KMS-11 (cell line): ENCODE measurements at regions not wholly inside any gene's neighbourhood (a gene's known extent, or its start where the extent isn't known, plus 50 kb on each side); places are given as distances from the start of the nearest gene placed in this dataset.

Experiments
- H2AFZ ChIP-seq: fragments of 200-600 bp; sonication (generic); 2 replicates; pipeline ENCODE4 v1.6.1; 2016; ENCODE audit warnings: antibody characterized with exemption, mixed run types, low read depth
- H3K27ac ChIP-seq: fragments of 200-600 bp; sonication (generic); 2 replicates; pipeline ENCODE4 v1.6.1; 2016; ENCODE audit warnings: mild to moderate bottlenecking, mixed run types
- H3K27me3 ChIP-seq: fragments of 200-600 bp; sonication (generic); 2 replicates; pipeline ENCODE4 v1.6.1; 2017; ENCODE audit warnings: mild to moderate bottlenecking, low read depth, mixed run types, moderate library complexity; ENCODE audit not compliant: insufficient read depth
- H3K36me3 ChIP-seq: fragments of 200-600 bp; sonication (generic); 2 replicates; pipeline ENCODE4 v1.6.1; 2017; ENCODE audit warnings: mild to moderate bottlenecking, mixed run types; ENCODE audit not compliant: insufficient read depth
- H3K4me1 ChIP-seq: fragments of 200-600 bp; sonication (generic); 2 replicates; pipeline ENCODE4 v1.6.1; 2016; ENCODE audit warnings: mild to moderate bottlenecking, low read depth, mixed run types; ENCODE audit not compliant: poor library complexity, severe bottlenecking
- H3K4me2 ChIP-seq: fragments of 200-600 bp; sonication (generic); 2 replicates; pipeline ENCODE4 v1.7.0; 2016; ENCODE audit warnings: mild to moderate bottlenecking, mixed run types
- H3K4me3 ChIP-seq: fragments of 200-600 bp; sonication (generic); IDR thresholded peaks from 2 replicates; pipeline ENCODE4 v1.6.1; 2017; ENCODE audit warnings: low read depth, low read length, mixed read lengths; ENCODE audit not compliant: insufficient read depth
- H3K79me2 ChIP-seq: fragments of 200-600 bp; sonication (generic); 2 replicates; pipeline ENCODE4 v1.6.1; 2016; ENCODE audit warnings: low read depth, mixed run types; ENCODE audit not compliant: insufficient read depth
- H3K9ac ChIP-seq: fragments of 200-600 bp; sonication (generic); 2 replicates; pipeline ENCODE4 v1.6.1; 2016; ENCODE audit warnings: mild to moderate bottlenecking, mixed run types
- H4K20me1 ChIP-seq: fragments of 200-600 bp; sonication (generic); 2 replicates; pipeline ENCODE4 v1.6.1; 2016; ENCODE audit warnings: mild to moderate bottlenecking, mixed run types; ENCODE audit not compliant: insufficient read depth
- TF ChIP-seq, protein P1 (sequence below): fragments of 200-600 bp; sonication (generic); conservative IDR thresholded peaks from 2 replicates; pipeline ENCODE4 v1.6.1; 2017; ENCODE audit warnings: low read depth, mild to moderate bottlenecking, antibody characterized with exemption, low read length, moderate library complexity, mixed read lengths

DNA sequence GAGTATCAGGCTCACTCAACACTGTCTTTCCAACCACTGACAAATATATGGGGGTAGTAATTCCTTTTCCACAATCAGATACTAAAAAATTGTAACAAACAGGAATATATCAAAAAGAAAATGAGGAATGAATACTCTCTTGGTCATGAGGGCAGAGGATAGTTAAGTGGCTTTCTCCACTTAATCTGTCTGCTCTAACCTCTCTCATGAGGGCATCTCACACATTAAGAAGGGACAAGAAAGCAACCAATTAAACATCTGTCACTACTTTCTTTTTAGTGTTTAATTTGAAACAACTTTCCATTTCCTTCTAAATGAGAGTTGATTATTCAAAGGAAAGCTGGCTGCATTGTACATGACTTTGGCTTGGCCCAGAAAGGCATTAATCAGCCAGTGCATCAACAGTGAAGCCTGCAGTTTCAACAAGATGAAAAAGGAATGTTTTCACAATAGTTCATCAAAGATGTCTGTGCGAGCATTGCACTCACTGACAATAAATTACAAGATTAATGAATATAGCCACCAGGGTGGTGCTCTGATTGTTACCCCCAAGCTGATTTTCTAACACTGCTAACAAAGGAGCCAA lies 142.0 kb downstream of the SEC23A start:
- Histone ChIP-seq H3K27ac (no peak overlapping the region), H3K9ac (no peak overlapping the region), H3K36me3 (no peaks in the 10 kb centered on the region), H3K4me2 (no peak overlapping the region), H4K20me1 (no peaks in the 10 kb centered on the region), H2AFZ (no peak overlapping the region), H3K4me3 (no peak overlapping the region), H3K27me3 (no peaks in the 10 kb centered on the region), H3K4me1 (no peaks in the 10 kb centered on the region), H3K79me2 (no peaks in the 10 kb centered on the region)
- TF ChIP-seq, protein P1, sequence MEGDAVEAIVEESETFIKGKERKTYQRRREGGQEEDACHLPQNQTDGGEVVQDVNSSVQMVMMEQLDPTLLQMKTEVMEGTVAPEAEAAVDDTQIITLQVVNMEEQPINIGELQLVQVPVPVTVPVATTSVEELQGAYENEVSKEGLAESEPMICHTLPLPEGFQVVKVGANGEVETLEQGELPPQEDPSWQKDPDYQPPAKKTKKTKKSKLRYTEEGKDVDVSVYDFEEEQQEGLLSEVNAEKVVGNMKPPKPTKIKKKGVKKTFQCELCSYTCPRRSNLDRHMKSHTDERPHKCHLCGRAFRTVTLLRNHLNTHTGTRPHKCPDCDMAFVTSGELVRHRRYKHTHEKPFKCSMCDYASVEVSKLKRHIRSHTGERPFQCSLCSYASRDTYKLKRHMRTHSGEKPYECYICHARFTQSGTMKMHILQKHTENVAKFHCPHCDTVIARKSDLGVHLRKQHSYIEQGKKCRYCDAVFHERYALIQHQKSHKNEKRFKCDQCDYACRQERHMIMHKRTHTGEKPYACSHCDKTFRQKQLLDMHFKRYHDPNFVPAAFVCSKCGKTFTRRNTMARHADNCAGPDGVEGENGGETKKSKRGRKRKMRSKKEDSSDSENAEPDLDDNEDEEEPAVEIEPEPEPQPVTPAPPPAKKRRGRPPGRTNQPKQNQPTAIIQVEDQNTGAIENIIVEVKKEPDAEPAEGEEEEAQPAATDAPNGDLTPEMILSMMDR, result no peak

DNA sequence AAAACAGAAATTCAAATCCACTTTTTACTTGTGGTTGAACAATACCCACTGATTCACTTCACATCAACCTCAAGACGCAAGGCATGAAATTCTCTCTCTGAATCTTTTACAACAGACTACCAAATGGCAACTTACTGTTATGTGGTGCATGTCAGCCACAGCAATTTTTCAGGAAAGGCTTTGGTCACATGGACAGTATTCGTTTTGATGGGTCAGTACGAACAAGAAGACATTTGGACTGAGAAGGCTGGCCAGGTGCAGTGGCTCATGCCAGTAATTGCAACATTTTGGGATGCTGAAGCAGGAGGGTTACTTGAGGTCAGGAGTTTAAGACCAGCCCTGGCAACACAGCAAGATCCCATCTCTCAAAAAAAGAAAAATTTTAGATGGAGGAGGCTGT lies 144.0 kb downstream of the SEC23A start:
- Histone ChIP-seq H4K20me1 (no peaks in the 10 kb centered on the region), H3K36me3 (no peaks in the 10 kb centered on the region), H3K27me3 (no peaks in the 10 kb centered on the region), H3K9ac (no peak overlapping the region), H3K4me1 (no peaks in the 10 kb centered on the region), H3K4me2 (no peak overlapping the region), H3K79me2 (no peaks in the 10 kb centered on the region), H2AFZ (no peak overlapping the region), H3K4me3 (no peak overlapping the region), H3K27ac (no peak overlapping the region)
- TF ChIP-seq, protein P1, result no peak

DNA sequence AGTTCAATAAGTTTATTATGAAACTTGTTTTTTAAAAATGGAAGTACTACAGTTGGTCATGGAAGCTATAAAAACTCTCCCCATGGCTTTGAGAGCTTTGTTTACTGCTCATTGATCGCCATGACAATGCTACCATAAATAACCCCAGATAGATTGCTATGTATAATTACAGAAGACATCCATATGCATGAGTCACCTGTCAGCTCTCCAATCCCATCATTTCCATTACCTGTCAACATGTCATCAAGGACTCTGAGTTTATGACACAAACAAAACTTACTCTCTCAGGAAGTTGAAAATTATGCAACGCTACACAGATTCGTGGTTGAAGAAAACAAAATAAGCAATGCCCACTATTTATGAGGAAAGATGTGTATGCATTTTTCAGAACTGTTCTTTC lies 144.4 kb downstream of the SEC23A start:
- no peaks in the 10 kb centered on the region for H3K4me1 ChIP-seq
- H3K79me2 ChIP-seq, result no peaks in the 10 kb centered on the region
- H3K36me3 ChIP-seq, result no peaks in the 10 kb centered on the region
- no peaks in the 10 kb centered on the region for H3K27me3 ChIP-seq
- H4K20me1 ChIP-seq, result no peaks in the 10 kb centered on the region
- TF ChIP-seq, protein P1, result no peak
- no peak overlapping the region for H3K27ac ChIP-seq
- no peak overlapping the region for H3K9ac ChIP-seq
- H2AFZ ChIP-seq, result no peak overlapping the region
- H3K4me2 ChIP-seq, result no peak overlapping the region
- no peak overlapping the region for H3K4me3 ChIP-seq

DNA sequence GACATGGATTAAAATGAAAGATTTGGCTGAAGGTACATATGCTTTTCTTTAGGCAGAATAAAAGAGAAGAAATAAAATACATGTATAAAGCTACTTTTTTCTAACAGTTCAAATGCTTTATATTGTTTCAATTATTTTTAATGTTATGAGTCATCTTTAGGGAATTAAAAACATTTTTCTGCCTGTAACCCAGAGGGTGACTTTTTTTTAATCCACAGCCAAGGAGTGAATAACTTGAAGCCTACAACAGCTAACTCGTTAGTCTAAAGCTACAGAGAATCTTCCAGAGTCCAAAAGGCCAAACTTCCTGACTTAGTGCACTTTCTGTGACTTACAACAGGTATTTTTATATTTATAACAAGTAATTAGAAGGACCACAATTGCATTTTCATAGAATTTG lies 151.6 kb downstream of the SEC23A start:
- no peaks in the 10 kb centered on the region for H3K4me1 ChIP-seq
- no peaks in the 10 kb centered on the region for H3K79me2 ChIP-seq
- no peak overlapping the region for H2AFZ ChIP-seq
- H3K4me2 ChIP-seq, result no peak overlapping the region
- TF ChIP-seq, protein P1, result no peak
- H3K9ac ChIP-seq, result no peak overlapping the region
- H3K27me3 ChIP-seq, result no peaks in the 10 kb centered on the region
- no peaks in the 10 kb centered on the region for H3K36me3 ChIP-seq
- no peak overlapping the region for H3K4me3 ChIP-seq
- no peak overlapping the region for H3K27ac ChIP-seq
- no peaks in the 10 kb centered on the region for H4K20me1 ChIP-seq
